ENCODE measurements at regions not wholly inside any gene's neighbourhood (a gene's known extent, or its start where the extent isn't known, plus 50 kb on each side); places are given as distances from the start of the nearest gene placed in this dataset.

GRCh38 chr6:156396068-156396771 is 381.0 kb upstream of the ARID1B start:
- TF ChIP-seq CTCF (IDR thresholded peaks at IDR 0.05; ENCODE audit: insufficient read depth, low read length), result no peak
- TF ChIP-seq POLR2AphosphoS5 (IDR thresholded peaks at IDR 0.05; ENCODE audit: low read depth), result no peak
- TF ChIP-seq REST (IDR thresholded peaks at IDR 0.05; ENCODE audit: insufficient replicate concordance, low read depth), result no peak
- no peak for TF ChIP-seq GABPA (IDR thresholded peaks at IDR 0.05; ENCODE audit: low read depth)
- TF ChIP-seq SPI1 (IDR thresholded peaks at IDR 0.05; ENCODE audit: borderline replicate concordance, low read depth), result no peak
